ENCODE measurements at regions not wholly inside any gene's neighbourhood (a gene's known extent, or its start where the extent isn't known, plus 50 kb on each side); places are given as distances from the start of the nearest gene placed in this dataset.

GRCh38 chr10:8327140-8327423 lies 272.6 kb downstream of the GATA3 start:
- TF ChIP-seq PBX3 (IDR thresholded peaks at IDR 0.05): no peak
- TF ChIP-seq ELK1 (IDR thresholded peaks at IDR 0.05; ENCODE audit: low read depth, low read length): no peak
- no peak for TF ChIP-seq CBX8 (IDR thresholded peaks at IDR 0.05)
- no peak for TF ChIP-seq ESRRA (IDR thresholded peaks at IDR 0.05; ENCODE audit: borderline replicate concordance, low read length)
- TF ChIP-seq EP300 (IDR thresholded peaks at IDR 0.05): no peak
- no peak for TF ChIP-seq REST (IDR thresholded peaks at IDR 0.05)
- no peak for TF ChIP-seq RFX5 (IDR thresholded peaks at IDR 0.05)
- no peak for TF ChIP-seq FOXS1 (CRISPR knock-in tag; IDR thresholded peaks at IDR 0.05)
- TF ChIP-seq BHLHE40 (IDR thresholded peaks at IDR 0.05; ENCODE audit: low read depth, low read length): no peak
- TF ChIP-seq USF2 (IDR thresholded peaks at IDR 0.05): no peak
- TF ChIP-seq NFE2L2 (conservative IDR thresholded peaks at IDR 0.05; ENCODE audit: low read length): no peak
- no peak for TF ChIP-seq KDM5A (IDR thresholded peaks at IDR 0.05)
- no peak for TF ChIP-seq RAD21 (conservative IDR thresholded peaks at IDR 0.05 in 1 of 2, IDR thresholded peaks at IDR 0.05 in 1 of 2)
- POLR2A ChIA-PET: no interaction called here
- ATAC-seq (no peak), DNase-seq (ENCODE audit: low read depth in 1 of 2, low spot score in 1 of 2) (no peak), FAIRE-seq (no peak)
- CTCF ChIA-PET: interaction anchor here (0.6 kb wide), 1 partner anchor 38 kb away, joined by 3 read pairs; no protein-coding TSS in a partner anchor
- Histone ChIP-seq H3K4me3 (no peak overlapping the region), H3K27ac (no peak overlapping the region), H3K4me1 (no peaks in the 10 kb centered on the region), H3K4me2 (no peak overlapping the region), H3K9me3 (no peaks in the 10 kb centered on the region)
- 74% methylated on average over 1 of the region's 1 CpG for WGBS (ENCODE audit: missing lambda C conversion rate)

- H3K4me3 ChIP-seq: no peak overlapping the region
- ATAC-seq: no peak
- 76% methylated on average over 14 of the region's 14 CpGs for WGBS (ENCODE audit: missing lambda C conversion rate)
Measured at GRCh38 chr10:8331387-8331786, 276.9 kb downstream of the GATA3 start.

GRCh38 chr10:8331896-8332729 lies 277.6 kb downstream of the GATA3 start:
- Histone ChIP-seq H3K4me3 (peak overlapping the region; percentile 39), H3K4me2 (peak overlapping the region; percentile 68), H3K4me1 (no peaks in the 10 kb centered on the region), H3K27ac (peak overlapping the region; percentile 38 to 66; a peak in 5 of 6 replicates), H3K9me3 (no peaks in the 10 kb centered on the region)
- no peak for FAIRE-seq
- peak; percentile 34 to 58 for DNase-seq (ENCODE audit: low read depth in 1 of 2, low spot score in 1 of 2)
- peak; percentile 91 to 96 for ATAC-seq
- CTCF ChIA-PET: interaction anchor here (1.1 kb wide), 1 partner anchor 127 kb away, joined by 3 read pairs; no protein-coding TSS in a partner anchor
- POLR2A ChIA-PET: interaction anchor here (1.0 kb wide), 1 partner anchor 34 kb away, joined by 4 read pairs; no protein-coding TSS in a partner anchor
- WGBS (ENCODE audit: missing lambda C conversion rate): 2% methylated on average over 32 of the region's 34 CpGs
- TF ChIP-seq MAZ (IDR thresholded peaks at IDR 0.05; ENCODE audit: borderline replicate concordance, low read depth, low read length) (no peak), MYC (IDR thresholded peaks at IDR 0.05; ENCODE audit: borderline replicate concordance, low read length) (no peak; the same call in 1 of the 2 replicates), E2F6 (IDR thresholded peaks at IDR 0.05; ENCODE audit: borderline replicate concordance, low read depth) (peak; percentile 86), USF2 (IDR thresholded peaks at IDR 0.05) (no peak; the same call in 1 of the 2 replicates), CTCF (IDR thresholded peaks at IDR 0.05) (no peak), PBX3 (IDR thresholded peaks at IDR 0.05) (no peak), CHD2 (IDR thresholded peaks at IDR 0.05; ENCODE audit: low read length, partially characterized antibody) (no peak), BHLHE40 (IDR thresholded peaks at IDR 0.05; ENCODE audit: low read depth, low read length) (no peak)

More at GRCh38 chr10:8331387-8331786, 276.9 kb downstream of the GATA3 start:
- no peak for DNase-seq (ENCODE audit: low read depth in 1 of 2, low spot score in 1 of 2)
- H3K4me2 ChIP-seq: peak overlapping the region; percentile 68
- no peaks in the 10 kb centered on the region for H3K9me3 ChIP-seq
- POLR2A ChIA-PET: no interaction called here
- no peaks in the 10 kb centered on the region for H3K4me1 ChIP-seq
- CTCF ChIA-PET: no interaction called here
- TF ChIP-seq ZC3H11A (IDR thresholded peaks at IDR 0.05): no peak
- peak; percentile 80 for TF ChIP-seq MAFK (IDR thresholded peaks at IDR 0.05; ENCODE audit: partially characterized antibody)
- no peak for FAIRE-seq
- H3K27ac ChIP-seq: no peak overlapping the region
